WERI-Rb-1 (cell line): ENCODE measurements at regions not wholly inside any gene's neighbourhood (a gene's known extent, or its start where the extent isn't known, plus 50 kb on each side); places are given as distances from the start of the nearest gene placed in this dataset.

Experiments used
- DNase-seq: peaks from one replicate; pipeline ENCODE4 v3.0.0-alpha.2; 2020
- H3K27ac ChIP-seq: fragments of 250-450 bp; sonication (Bioruptor Pico); 2 replicates; pipeline ENCODE4 v1.5.1; 2020; ENCODE audit warnings: mild to moderate bottlenecking, moderate library complexity
- H3K27me3 ChIP-seq: fragments of 250-450 bp; sonication (Bioruptor Pico); 2 replicates; pipeline ENCODE4 v1.5.1; 2021; ENCODE audit warnings: mild to moderate bottlenecking, low read depth, moderate library complexity; ENCODE audit not compliant: insufficient read depth, severe bottlenecking
- H3K36me3 ChIP-seq: fragments of 250-450 bp; sonication (Bioruptor Pico); 2 replicates; pipeline ENCODE4 v1.5.1; 2020; ENCODE audit warnings: mild to moderate bottlenecking, moderate library complexity
- H3K4me3 ChIP-seq: 2 replicates; pipeline ENCODE4 v1.5.1; 2011; ENCODE audit warnings: low read depth, mild to moderate bottlenecking, control low read depth, low read length
- H3K9me3 ChIP-seq: fragments of 250-450 bp; sonication (Bioruptor Pico); 2 replicates; pipeline ENCODE4 v1.5.1; 2021; ENCODE audit warnings: mild to moderate bottlenecking, moderate library complexity; ENCODE audit not compliant: severe bottlenecking
- TF ChIP-seq, protein P1 (sequence below): IDR thresholded peaks from 2 replicates; pipeline ENCODE4 v1.5.1; 2011; ENCODE audit warnings: low read depth, mild to moderate bottlenecking, control low read depth, inconsistent platforms, low read length

DNA sequence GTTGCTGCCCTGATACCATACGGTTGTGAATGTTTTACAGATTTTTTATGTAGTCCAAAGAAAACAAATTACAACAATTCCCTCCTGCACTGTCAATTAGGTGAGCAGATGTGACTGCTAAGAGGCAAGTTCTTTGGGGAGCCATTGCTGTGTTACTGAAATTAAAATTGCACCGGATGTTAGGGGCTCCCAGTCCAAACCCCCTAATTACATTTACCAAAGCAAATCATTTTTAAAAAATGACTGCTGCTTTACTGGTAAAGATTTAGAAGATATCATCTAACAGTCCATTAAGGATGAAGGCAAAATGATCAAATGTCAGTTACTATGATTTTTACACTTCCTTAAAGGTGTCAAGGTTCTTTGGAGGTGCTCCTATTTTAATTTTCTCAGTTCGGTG is 70.1 kb upstream of the CSRP2 start:
- H3K27ac ChIP-seq: no peak overlapping the region
- no peak for DNase-seq
- no peaks in the 10 kb centered on the region for H3K36me3 ChIP-seq
- no peaks in the 10 kb centered on the region for H3K9me3 ChIP-seq
- no peak overlapping the region for H3K4me3 ChIP-seq
- TF ChIP-seq, protein P1, sequence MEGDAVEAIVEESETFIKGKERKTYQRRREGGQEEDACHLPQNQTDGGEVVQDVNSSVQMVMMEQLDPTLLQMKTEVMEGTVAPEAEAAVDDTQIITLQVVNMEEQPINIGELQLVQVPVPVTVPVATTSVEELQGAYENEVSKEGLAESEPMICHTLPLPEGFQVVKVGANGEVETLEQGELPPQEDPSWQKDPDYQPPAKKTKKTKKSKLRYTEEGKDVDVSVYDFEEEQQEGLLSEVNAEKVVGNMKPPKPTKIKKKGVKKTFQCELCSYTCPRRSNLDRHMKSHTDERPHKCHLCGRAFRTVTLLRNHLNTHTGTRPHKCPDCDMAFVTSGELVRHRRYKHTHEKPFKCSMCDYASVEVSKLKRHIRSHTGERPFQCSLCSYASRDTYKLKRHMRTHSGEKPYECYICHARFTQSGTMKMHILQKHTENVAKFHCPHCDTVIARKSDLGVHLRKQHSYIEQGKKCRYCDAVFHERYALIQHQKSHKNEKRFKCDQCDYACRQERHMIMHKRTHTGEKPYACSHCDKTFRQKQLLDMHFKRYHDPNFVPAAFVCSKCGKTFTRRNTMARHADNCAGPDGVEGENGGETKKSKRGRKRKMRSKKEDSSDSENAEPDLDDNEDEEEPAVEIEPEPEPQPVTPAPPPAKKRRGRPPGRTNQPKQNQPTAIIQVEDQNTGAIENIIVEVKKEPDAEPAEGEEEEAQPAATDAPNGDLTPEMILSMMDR: no peak
- no peaks in the 10 kb centered on the region for H3K27me3 ChIP-seq

DNA sequence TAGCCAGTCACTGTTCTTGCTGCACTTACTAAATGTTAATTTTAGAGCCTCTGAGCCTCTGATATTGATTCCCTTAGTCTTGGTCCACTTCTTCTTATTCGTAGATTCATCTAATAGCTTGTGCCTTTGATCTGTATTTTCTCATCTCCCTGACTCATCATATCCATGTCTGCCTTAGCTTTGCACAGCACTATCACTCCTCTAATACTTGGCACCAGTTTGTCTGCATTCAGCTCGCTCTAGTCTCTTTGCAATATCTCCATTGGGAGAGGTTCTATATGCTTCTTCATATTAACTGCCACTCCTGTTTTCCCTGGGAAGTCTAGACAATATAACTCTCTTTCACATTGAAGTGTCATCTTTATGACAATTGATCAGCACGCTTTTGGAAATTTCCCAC is 68.5 kb upstream of the CSRP2 start:
- DNase-seq: no peak
- Histone ChIP-seq H3K27me3 (no peaks in the 10 kb centered on the region), H3K4me3 (no peak overlapping the region), H3K36me3 (no peaks in the 10 kb centered on the region), H3K9me3 (no peaks in the 10 kb centered on the region), H3K27ac (no peak overlapping the region)
- TF ChIP-seq, protein P1: no peak

DNA sequence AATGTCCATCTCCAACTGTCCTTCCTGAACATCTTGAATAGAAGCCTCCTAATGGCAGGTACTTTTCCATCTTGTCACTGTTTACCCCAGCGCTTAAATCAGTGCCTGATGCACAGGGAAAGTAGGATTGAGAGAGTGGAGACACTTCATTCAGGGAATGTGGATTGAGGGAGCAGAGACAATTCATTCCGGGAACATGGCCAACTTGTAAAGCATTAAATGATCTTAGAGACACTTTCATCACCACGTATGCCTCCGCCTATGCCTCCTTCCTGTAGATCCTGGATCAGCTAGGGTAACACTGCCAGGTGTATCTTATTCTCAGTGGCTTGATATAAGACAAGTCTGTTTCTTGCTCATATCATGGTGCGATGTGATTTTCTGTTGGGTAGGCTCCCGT is 67.6 kb upstream of the CSRP2 start:
- DNase-seq: no peak
- H3K36me3 ChIP-seq: no peaks in the 10 kb centered on the region

DNA sequence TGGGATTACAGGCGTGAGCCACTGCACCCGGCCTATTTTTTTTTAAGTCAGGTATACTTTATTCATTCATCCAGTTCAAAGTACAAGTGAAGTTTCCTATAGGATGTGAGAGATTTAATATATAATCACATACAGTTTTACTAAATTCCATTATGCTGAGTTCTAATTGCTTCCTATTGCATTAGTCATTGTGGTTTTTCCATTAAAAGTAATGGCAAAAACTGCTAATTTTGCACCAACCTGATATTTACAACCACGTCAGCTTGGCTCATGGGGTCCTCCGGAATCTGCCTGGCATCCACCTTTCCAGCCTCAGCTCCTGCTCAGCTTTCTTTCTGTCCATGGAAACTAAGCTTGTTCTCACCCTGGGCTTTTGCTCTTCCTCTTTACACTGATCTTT is 67.0 kb upstream of the CSRP2 start:
- TF ChIP-seq, protein P1: no peak

More for the DNA sequence above, 67.6 kb upstream of the CSRP2 start:
- Histone ChIP-seq H3K9me3 (no peaks in the 10 kb centered on the region), H3K27ac (no peak overlapping the region), H3K27me3 (no peaks in the 10 kb centered on the region), H3K4me3 (no peak overlapping the region)
- TF ChIP-seq, protein P1: no peak

DNA sequence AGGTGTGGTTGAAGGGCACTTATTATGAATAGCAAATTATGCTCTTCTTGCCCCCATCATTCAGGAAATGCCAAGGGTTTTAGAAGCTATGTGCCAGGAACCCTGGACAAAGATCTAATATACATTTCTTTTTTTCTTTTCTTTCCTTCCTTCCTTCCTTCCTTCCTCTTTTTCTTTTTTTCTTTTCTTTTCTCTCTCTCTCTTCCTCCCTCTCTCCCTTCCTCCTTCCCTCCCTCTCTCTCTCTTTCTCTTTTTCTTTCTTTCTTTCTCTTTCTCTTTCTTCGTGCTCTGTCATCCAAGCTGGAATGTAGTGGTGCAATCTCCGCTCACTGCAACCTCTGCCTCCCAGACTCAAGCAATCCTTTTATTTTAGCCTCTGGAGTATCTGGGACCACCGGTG is 66.1 kb upstream of the CSRP2 start:
- Histone ChIP-seq H3K9me3 (no peaks in the 10 kb centered on the region), H3K36me3 (no peaks in the 10 kb centered on the region), H3K27ac (no peak overlapping the region), H3K27me3 (no peaks in the 10 kb centered on the region), H3K4me3 (no peak overlapping the region)
- no peak for DNase-seq
- TF ChIP-seq, protein P1: no peak

More for the DNA sequence above, 67.0 kb upstream of the CSRP2 start:
- Histone ChIP-seq H3K27me3 (no peaks in the 10 kb centered on the region), H3K27ac (no peak overlapping the region), H3K36me3 (no peaks in the 10 kb centered on the region), H3K9me3 (no peaks in the 10 kb centered on the region), H3K4me3 (no peak overlapping the region)
- DNase-seq: no peak

DNA sequence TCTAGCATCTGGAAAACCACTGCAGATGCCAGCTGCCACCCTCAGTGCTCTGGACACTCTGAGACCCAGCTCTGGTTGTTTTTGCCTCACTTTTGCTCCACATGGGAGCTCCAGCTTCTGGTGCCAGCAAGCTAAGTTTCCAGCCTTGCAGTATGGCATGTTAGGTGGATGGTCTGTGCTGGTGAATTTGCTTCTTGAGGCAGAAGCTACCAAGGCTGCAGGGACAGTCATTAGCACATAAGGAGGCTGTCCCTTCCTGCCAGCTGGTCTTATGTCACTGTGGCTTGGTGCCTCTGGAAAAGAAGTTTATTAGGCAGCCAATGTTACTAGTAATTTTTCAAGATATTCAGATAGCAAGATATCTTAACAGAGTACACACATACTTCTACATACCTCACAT is 64.2 kb upstream of the CSRP2 start:
- H3K9me3 ChIP-seq: no peaks in the 10 kb centered on the region
- no peaks in the 10 kb centered on the region for H3K36me3 ChIP-seq
- TF ChIP-seq, protein P1: no peak
- H3K27me3 ChIP-seq: no peaks in the 10 kb centered on the region
- no peak overlapping the region for H3K27ac ChIP-seq
- no peak overlapping the region for H3K4me3 ChIP-seq
- DNase-seq: no peak
